ENCODE measurements at regions not wholly inside any gene's neighbourhood (a gene's known extent, or its start where the extent isn't known, plus 50 kb on each side); places are given as distances from the start of the nearest gene placed in this dataset.

DNA sequence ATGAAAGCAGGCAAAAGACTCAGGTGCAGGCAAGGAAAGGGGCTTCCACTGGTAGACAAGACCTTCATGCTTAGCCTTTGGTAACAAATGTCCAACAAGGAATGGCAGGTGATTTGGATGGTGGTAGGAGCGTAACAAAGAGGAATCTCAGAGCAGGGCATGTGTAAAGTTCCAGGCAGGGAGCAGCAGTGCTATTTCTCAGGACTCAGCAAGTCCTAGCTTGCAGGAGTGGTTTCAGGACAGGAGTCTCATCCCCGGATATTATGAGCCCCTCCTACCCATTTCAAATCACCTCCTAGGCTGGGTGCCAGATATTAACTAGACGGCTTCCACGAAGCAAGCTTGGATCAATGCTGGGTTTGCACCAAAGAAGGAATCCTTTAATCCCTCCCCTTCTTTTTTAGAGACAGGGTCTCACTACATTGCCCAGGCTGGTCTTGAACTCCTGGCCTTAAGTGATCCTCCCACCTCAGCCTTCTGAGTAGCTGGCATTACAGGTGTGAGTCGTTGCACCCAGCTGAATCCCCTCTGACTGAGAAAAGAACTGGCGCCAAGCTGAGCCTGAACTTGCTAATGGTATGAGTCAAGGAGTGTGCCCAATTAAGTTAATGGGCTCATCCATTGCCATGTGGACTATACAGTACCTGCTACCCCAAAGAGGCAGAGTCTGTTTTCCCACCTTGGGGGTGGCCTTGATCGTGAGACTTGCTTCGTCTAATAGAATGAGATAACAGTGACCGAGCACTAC lies 190.3 kb downstream of the ARL4C start:
- no peak for DNase-seq (ENCODE audit: low spot score)

DNA sequence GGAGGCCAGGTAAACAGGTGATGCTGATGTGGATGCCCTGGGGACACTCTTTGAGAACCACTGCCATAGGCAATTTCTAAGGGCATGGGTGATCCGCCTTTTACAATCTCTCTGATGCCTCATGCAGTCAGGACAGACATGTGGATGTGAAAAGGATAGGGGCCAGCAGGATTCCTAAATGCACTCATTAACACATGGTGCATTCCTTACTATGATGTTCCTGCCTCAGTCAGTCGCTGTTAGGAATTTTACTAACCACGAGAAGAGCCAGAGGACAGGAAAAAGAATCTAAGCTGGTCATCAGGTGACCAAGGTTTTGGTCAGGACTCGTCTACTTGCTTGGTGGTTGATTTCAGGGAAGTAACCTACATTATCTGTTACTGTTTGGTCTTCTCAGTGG lies 191.0 kb downstream of the ARL4C start:
- no peak for DNase-seq (ENCODE audit: low spot score)

DNA sequence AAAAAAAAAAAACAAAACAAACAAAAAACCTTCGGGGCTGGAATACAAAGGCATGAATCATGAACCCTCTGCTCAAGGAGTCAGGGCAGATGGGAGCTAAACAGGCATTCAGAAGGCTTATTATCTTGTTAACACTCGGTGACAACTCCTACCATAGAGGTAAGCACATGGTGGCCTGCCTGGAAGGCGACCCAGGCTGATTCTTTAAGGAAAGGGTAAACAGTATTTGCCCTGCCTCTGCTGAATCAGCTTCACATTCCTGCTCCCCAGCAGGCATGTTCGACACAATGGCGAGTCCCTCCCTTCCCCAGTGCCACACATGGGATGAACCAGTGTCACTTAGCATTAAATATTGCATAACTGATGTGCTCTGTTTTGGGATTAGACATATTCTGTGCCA lies 191.9 kb downstream of the ARL4C start:
- no peak for DNase-seq (ENCODE audit: low spot score)

DNA sequence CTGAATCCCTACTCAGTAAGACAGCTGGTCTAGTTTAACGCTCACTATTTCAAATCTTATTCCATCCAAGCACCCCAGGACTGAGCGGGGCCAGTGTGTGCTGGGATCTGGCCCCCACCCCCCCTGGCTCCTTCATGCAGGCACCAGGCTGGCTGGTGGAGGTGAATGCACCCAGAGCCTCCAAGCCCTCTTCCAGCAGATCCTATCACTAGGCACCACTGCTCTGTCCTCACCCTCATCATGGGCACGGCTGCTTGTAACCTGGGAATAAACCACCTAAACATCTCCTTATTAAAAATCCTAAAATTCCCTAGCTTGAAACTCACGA lies 194.3 kb downstream of the ARL4C start:
- DNase-seq (ENCODE audit: low spot score) = no peak

DNA sequence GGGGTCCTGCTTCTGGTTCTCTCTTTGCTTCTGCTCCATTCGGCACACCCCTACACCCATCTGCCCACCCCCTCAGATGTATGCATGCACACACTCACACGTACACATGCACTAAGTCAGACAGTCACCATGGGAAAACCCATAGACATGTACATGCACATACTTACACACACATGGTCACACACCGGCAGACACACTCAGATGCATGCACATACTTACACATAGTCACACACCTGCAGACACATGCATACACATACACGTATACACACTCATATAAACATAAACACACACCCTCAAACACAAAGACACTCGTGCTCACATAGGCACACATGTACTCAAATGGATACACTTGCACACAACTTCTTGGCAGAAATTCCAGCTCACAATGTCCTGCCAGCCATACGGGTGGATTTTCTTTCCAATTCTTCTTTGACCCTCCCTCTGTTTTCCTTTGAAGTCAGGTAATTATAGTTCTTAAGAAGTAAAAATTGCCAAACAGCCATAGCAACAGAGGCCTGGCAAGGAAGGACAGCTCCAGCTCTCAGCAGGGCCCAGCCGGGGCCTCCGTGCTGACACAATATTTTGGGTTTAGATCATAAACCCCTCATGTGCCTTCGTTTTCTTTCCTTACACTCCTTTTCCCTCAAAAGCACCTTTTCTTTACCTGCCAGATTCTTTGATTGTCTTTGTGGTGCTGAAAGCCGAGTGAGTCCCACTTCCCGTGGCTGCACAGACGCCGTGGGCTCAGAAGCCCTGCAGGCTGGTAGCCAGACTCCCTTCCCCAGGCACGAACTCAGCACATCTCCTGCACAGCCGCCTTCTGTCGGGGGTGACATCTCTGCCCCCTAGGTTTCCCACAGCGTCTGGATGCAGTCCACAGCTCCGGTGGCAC lies 195.7 kb downstream of the ARL4C start:
- no peak for DNase-seq (ENCODE audit: low spot score)

DNA sequence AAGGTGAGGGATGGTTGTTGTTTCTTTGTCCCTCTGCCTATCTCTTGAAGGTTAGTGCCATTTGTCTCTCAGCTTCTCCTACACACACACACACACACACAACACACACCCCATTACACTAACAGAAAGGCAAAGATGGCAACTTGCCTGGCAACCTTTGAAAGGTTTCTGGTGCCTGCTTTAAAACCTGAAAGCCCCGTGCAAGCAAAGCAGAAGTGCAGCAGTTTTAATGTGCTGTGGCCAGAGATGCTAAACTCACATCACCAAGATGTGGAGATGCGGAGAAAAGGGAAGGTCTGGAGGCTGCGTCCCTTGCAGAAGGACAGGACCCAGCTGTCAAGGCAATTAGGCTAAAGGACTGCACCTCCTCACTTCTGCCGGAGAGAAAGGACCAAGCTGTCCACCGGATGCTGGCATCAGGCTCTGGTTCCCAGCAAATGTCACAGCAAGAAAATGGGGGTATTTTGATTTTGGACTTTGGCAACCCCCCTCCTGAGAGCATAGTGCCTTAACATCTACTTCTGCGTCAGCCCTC lies 196.4 kb downstream of the ARL4C start:
- DNase-seq (ENCODE audit: low spot score) = no peak

DNA sequence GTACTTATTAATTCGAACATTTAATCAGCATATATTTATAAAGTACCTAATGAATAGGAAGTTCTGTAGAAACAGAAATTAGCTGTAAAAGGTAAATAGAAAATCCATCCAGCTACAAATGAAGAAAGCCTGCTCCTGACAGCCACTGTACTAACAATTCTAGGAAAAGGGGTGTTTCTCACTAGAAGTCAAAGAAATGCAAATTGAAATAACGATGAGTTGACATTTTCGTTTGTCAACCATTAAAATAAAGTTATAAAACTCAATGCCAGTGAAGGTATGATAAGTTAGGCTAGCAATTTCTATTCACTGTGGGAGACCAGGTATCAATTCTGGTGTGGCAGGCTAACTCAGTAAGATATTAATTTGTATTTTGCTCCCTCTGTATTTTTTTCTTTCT lies 198.0 kb downstream of the ARL4C start:
- DNase-seq (ENCODE audit: low spot score) = no peak

DNA sequence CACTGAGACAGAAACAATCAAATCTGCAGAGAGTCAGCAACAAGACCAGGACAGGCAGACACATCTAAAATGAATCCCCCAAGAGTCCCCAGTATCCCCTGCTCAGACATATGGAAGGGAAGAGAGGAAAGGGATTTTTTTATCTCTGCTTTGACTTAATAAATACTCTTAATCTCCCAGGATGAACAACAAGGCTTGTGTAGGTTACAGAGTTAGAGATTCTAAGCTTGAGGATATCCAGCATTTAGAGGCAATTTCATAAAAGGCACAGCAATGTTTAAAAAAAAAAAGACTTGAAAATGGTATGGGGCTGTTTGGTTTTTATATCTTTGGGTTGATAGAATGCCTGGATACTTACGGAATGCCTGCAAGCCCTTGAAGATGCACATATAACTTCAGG lies 199.9 kb downstream of the ARL4C start:
- no peak for DNase-seq (ENCODE audit: low spot score)

DNA sequence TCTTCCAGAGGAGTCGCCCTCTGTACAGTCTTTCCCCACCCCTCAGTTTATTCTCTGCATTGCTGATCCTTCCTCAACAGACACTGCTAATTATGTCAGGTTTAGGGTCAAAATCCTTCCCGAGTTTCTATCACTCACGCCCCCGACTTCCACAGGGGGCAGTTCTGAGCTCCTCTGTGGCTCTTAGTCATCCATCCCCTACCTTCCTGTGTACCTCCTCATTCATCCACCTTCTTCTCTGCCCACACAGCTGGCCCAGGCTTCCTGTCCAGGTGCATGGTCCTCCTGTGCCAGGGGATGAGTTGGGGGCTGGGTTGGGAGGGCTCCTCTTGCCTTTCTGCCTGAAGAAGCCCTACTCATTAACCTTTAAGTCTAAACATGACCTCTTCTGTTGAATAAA lies 202.9 kb downstream of the ARL4C start:
- DNase-seq (ENCODE audit: low spot score) = no peak

DNA sequence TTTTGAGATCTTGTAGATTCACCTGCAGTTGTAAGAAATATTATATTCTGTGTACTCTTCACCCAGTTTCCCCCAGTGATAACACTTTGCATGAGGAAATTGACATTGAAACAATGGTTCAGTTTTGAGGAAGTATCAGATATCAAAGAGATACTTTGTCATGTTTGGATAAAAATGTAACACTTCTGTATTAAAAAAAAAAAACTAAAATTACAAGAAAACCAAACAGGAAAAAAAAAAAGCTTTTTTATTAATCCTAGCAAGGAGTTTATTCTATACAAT lies 204.0 kb downstream of the ARL4C start:
- no peak for DNase-seq (ENCODE audit: low spot score)

DNA sequence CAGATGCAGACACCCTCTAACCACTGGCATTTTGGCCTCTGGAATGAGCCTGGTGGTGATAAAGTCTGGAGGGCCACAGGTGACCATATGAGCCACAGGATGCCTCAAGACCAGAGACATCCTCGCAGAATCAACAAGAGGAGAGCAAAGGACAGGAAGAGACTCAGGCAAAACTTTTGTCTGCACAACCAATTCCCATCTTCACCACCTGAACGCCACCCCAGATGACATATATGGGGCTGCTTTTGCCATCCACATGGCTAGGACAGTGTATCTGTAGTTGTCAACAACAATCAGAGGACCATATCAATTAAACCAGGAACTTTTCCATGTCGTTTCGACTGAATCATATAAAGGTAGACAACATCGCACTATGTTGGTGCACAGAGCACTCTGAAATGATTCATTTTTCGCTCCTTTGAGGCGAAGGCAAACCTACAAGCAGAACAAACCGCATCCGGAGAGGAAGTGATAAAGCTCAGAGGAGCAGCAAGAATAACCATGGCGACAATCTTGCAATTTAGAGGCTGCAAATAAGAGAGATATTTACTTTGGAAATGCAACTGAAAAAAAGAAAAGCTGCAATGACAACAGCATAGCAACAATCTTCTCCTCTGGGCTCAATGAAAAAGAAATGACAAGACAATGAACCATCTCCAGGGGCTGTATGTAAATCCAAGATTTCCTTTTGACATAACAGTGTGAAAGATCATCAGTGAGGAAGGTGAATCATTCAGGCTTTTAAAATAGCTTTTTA lies 204.5 kb downstream of the ARL4C start:
- no peak for DNase-seq (ENCODE audit: low spot score)

DNA sequence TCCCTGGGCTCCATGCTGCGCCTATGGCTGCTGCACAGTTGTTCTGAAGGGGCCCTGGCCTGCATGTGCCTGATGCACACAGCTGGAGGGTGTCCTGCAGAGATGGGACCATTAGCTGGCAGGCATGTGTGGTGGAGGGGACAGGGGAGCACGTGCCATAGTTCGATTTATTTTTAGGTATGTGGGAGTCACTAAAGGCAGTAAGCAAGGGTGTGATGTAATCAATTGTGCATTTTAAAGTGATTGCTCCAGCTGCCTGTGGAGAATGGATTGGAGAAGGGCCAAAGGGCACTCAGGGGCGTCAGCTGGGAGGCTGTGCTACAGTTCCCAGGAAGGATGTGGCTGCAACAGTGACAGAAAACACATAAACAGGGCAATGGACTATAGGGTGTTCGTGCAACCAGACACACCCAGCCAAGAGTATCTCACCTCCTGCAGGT lies 205.1 kb downstream of the ARL4C start:
- DNase-seq (ENCODE audit: low spot score) = no peak

DNA sequence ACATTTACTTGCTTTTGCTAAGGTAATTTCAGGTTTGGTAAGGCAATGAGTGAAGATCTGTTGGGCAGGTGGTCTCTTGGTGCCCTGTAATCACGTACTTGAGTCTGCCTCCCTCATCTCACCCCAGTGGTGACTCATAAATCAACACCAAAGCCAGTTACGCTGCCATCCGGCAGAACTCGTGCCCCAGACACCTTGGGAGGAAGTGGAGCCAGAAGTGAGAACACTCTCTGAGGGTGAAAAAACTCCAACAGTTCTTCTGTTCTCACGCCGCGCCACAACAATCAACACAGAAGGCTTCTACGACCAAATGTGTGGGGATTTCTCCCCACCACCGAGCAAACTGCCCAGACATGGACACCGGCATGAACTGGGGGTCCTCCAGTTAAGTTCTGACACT lies 206.2 kb downstream of the ARL4C start:
- no peak for DNase-seq (ENCODE audit: low spot score)

DNA sequence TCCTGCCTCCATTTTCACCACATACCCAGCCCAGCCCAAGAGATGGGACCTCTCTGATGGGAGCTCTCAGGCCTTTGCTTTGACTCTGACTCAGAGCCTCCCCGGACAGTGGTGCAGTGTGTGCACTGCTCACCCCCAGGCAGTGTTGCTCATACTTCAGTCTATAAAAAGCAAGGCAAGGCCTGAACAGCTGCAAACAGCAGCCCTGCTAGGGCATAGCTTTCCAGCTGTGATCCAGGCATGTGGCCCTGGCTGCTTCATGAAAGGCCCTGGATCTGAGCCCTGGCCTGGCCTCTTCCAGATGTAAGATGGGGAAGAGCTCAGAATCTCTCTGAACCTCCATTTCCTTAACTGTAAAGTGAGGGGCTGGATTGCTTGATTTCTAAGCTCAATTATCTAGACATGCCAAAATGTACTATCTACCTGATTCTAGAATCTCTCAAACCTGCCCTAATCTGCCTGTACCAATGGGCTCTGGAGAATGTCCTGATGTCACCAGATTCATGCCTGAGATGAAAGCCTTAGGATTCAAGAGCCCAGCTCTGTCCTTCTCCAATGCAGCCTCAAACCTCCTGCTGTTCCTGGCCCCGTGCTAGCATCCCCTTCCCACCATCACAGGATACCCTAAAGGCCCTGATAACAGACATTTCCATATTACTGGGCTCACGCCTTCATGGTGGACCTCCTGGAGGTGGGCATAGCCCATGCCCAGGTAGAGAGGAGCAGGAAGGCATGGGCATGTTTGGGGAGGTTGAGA lies 206.9 kb downstream of the ARL4C start:
- no peak for DNase-seq (ENCODE audit: low spot score)

DNA sequence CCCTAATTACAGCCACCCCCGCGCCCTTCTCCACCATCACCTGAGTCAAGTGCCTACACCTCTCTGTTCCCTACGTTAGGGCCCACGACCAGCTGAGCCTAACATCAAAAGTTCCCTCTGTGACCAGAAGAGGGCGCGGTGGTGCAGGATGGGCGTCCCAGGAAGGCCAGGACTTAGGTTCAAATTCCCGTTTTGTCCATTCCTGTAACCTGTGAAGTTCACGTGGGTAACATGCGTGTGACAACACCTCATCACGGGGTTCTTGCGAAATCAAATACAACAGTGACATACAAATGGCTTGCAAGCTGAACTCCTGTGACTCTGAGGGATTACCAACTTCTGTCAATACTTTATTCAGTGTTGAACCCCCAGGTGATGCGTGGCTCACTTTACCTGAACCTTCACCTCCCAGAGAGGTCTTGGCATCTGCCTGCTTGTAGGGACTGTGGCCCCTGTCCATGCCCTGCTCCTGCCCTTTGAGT lies 207.9 kb downstream of the ARL4C start:
- peak; percentile 45 for DNase-seq (ENCODE audit: low spot score)

DNA sequence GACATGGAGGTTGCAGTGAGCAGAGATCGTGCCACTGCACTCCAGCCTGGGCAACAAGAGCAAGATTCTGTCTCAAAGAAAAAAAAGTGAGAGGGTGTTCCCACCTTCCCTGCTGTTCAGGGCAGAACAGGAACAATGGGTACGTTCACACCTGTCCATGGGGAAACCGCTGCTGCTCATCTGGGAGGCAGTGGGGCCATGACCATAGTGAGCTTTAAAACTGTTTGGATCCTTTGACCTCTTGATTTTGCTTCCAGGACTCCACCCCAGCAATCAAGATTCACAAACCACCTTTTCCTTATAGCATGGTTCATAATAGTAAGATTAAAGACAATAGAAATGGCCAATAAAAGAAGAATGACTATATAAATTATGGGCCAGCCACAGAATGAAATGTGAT lies 209.2 kb downstream of the ARL4C start:
- DNase-seq (ENCODE audit: low spot score) = no peak

DNA sequence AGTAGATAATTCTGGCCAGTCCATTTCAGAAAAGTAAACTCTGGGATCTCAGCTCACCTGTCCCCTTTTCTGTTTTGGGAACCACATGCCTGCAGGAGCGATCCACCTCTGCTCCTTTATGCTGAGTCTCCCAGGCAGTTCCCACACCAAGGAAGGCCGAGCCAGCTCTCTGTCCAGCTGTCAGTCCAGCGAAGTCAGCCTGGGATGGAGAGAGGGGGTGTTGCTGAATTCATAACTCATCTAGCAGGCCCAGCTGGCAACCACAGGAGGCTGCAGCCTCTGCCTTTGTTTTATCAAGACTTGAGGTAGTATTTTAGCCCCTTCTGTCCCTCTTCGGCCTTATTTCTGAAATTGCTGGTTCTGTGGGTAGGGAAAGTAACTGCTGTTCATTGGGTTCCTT lies 209.9 kb downstream of the ARL4C start:
- DNase-seq (ENCODE audit: low spot score) = no peak

DNA sequence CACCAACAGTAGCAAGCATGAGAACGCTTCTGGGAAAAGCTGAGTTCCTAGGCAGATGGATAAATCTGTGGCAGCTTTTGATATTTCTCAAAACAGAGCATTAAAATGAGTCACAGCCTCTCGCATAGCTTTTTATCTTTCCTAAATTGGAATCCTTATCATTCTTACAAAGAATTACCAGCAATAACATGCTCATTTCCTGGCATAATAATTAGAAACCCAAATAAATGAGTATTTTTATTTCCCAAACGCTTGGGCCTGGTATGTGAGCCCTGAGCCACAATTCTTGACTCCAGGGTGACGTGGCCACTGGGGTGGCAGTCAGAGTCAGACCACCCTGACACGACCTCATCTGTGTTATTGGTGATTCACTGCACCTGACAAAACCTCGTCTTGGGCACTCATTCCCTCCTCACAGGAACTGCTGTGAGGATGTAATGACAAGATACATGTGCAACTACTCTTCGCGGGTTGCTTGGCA lies 210.7 kb downstream of the ARL4C start:
- no peak for DNase-seq (ENCODE audit: low spot score)

DNA sequence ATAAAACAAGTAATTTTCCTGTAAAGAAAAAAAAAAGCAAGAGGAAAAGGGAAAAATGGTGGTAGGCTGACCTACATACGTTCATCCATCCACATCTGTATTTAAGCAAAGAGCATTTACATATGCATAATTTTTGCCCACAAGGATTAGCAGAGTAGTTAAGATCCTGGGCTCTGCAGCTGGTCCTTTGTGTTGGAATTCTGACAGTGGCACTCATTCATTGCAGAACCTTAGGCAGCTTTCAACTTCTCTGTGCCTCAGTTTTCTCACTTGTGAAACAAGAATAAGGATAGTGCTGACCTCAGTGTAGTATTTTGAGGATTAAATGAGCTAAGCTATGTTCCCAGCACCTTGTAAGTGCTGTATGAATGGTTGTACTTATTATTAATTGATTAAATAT lies 211.3 kb downstream of the ARL4C start:
- DNase-seq (ENCODE audit: low spot score) = no peak

DNA sequence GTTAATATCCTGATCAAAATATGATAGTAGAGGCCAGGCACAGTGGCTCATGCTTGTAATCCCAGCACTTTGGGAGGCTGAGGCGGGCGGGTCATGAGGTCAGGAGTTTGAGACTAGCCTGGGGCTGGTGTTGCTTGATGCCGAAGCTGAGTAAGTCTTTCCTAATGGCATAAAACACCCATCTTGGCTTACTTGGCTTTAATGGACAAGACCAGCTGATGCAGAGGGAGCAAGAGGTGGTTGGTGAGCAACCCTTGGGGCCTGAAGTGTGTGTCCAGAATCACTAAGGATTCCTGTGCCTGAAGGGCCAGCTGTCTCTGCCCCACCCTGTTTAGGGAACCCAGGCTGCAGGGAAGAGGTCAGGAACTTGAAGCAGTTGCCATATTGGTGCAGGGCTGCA lies 217.2 kb downstream of the ARL4C start:
- no peak for DNase-seq (ENCODE audit: low spot score)

DNA sequence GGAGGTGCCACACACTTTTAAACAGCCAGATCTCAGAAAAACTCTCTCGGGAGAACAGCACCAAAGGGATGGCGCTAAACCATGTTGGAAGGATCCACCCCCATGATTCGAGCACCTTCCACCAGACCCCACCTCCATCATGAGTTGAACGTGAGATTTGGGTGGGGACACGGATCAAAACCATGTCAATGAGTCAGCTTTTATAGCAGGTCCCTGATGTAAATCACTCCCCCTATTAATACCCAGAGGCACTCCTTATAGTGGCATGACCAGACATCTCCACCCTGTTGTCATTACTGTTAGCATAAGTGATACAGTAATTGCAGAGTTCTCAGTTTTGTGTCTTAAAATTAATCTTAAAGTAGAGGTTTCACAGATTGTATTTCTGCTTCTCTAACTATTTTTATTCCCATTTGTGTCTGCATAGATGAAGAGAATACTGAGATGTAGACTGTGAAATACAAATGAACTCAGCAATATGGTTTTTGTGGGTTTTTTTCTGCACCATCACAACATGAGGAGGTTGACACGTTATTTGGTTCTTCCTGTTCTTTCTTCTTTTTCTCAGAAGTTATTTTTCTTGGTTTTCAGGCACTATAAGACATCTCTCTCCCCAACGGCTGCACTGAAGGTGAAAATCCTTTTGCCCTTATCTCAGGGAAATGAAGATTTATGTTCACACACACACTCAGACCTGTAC lies 218.2 kb downstream of the ARL4C start:
- no peak for DNase-seq (ENCODE audit: low spot score)
